Epidermal melanocyte (primary cell): ENCODE measurements at regions not wholly inside any gene's neighbourhood (a gene's known extent, or its start where the extent isn't known, plus 50 kb on each side); places are given as distances from the start of the nearest gene placed in this dataset.
A peak's percentile ranks its signal among the peaks of the same experiment; 100 is the strongest.

Experiments used
- DNase-seq: peaks from one replicate; pipeline ENCODE4 v3.0.0; 2011; ENCODE audit warnings: low spot score; ENCODE audit not compliant: insufficient read length

- DNase-seq = no peak
Measured at GRCh38 chr10:27599546-27599945, 95.4 kb downstream of the RAB18 start.

- DNase-seq = no peak
Measured at GRCh38 chr10:27600930-27601329, 96.8 kb downstream of the RAB18 start.

- DNase-seq = no peak
Measured at GRCh38 chr10:27601503-27601902, 97.4 kb downstream of the RAB18 start.

- DNase-seq = no peak
Measured at GRCh38 chr10:27601946-27602538, 97.9 kb downstream of the RAB18 start.

- DNase-seq = no peak
Measured at GRCh38 chr10:27603104-27603503, 99.0 kb downstream of the RAB18 start.

GRCh38 chr10:27605318-27605717 is 101.2 kb downstream of the RAB18 start:
- DNase-seq = no peak

GRCh38 chr10:27607591-27607990 is 103.5 kb downstream of the RAB18 start:
- no peak for DNase-seq

- DNase-seq = no peak
Measured at GRCh38 chr10:27611236-27611635, 107.1 kb downstream of the RAB18 start.

- DNase-seq = no peak
Measured at GRCh38 chr10:27611744-27612550, 107.8 kb downstream of the RAB18 start.

- DNase-seq = no peak
Measured at GRCh38 chr10:27612551-27613035, 108.5 kb downstream of the RAB18 start.

GRCh38 chr10:27614776-27615175 is 110.7 kb downstream of the RAB18 start:
- no peak for DNase-seq

- no peak for DNase-seq
Measured at GRCh38 chr10:27618036-27618615, 114.0 kb downstream of the RAB18 start.

GRCh38 chr10:27618906-27619305 is 114.8 kb downstream of the RAB18 start:
- no peak for DNase-seq

GRCh38 chr10:27619329-27619728 is 115.2 kb downstream of the RAB18 start:
- no peak for DNase-seq

- peak; percentile 50 for DNase-seq
Measured at GRCh38 chr10:27620430-27621397, 116.6 kb downstream of the RAB18 start.

- DNase-seq = no peak
Measured at GRCh38 chr10:27621461-27621860, 117.4 kb downstream of the RAB18 start.

GRCh38 chr10:27622596-27622995 is 118.5 kb downstream of the RAB18 start:
- DNase-seq = no peak
